CD8-positive, alpha-beta memory T cell (primary cell): ENCODE measurements at regions not wholly inside any gene's neighbourhood (a gene's known extent, or its start where the extent isn't known, plus 50 kb on each side); places are given as distances from the start of the nearest gene placed in this dataset.

Source experiments
- CTCF ChIA-PET: fragments of 350-600 bp; sonication (Branson Sonifier 250); formaldehyde crosslinking; loops from one replicate; lab custom pipeline; 2021; ENCODE audit warnings: antibody characterized with exemption; lab: Charles Lee
- POLR2A ChIA-PET: fragments of 350-600 bp; sonication (Branson Sonifier 250); formaldehyde crosslinking; loops from one replicate; lab custom pipeline; 2021; ENCODE audit warnings: antibody characterized with exemption; lab: Charles Lee
- DNase-seq, 5 donors: peaks; one replicate each; pipeline versions ENCODE4 v3.0.0 to v3.0.0-alpha.2; 2020 to 2022; ENCODE audit warnings: mixed read lengths in 1 of 5
- H3K27ac ChIP-seq: one replicate; pipeline ENCODE4 v1.7.0; 2013; ENCODE audit warnings: low read depth, mild to moderate bottlenecking, low read length, moderate library complexity
- H3K27me3 ChIP-seq: 2 replicates; pipeline ENCODE4 v1.7.0; 2013; ENCODE audit warnings: low read length, mild to moderate bottlenecking; ENCODE audit not compliant: insufficient read depth, poor library complexity, severe bottlenecking
- H3K36me3 ChIP-seq: 2 replicates; pipeline ENCODE4 v1.7.0; 2013; ENCODE audit warnings: mild to moderate bottlenecking, low read length, moderate library complexity; ENCODE audit not compliant: insufficient read depth
- H3K4me1 ChIP-seq: 2 replicates; pipeline ENCODE4 v1.7.0; 2013; ENCODE audit warnings: mild to moderate bottlenecking, low read length, moderate library complexity; ENCODE audit not compliant: insufficient read depth
- H3K4me3 ChIP-seq: 2 replicates; pipeline ENCODE4 v1.7.0; 2013; ENCODE audit warnings: mild to moderate bottlenecking, low read length
- H3K9me3 ChIP-seq: 2 replicates; pipeline ENCODE4 v1.7.0; 2013; ENCODE audit warnings: mild to moderate bottlenecking, low read length
- H3K27ac Mint-ChIP-seq, 8 donors: one replicate each; pipeline ENCODE4 v1.8.0; 2020 to 2021; ENCODE audit warnings: mixed read lengths in 8 of 8, mild to moderate bottlenecking in 6 of 8, inconsistent platforms in 3 of 8, moderate library complexity in 3 of 8
- H3K27me3 Mint-ChIP-seq, 2 donors: one replicate each; pipeline ENCODE4 v1.8.0; 2020 to 2021; ENCODE audit warnings: mixed read lengths in 2 of 2, mild to moderate bottlenecking in 1 of 2, moderate library complexity in 1 of 2
- H3K36me3 Mint-ChIP-seq, 3 donors: one replicate each; pipeline ENCODE4 v1.8.0; 2020 to 2021; ENCODE audit warnings: mixed read lengths in 3 of 3, inconsistent platforms in 1 of 3, mild to moderate bottlenecking in 1 of 3
- H3K4me1 Mint-ChIP-seq, 3 donors: one replicate each; pipeline ENCODE4 v1.8.0; 2020 to 2021; ENCODE audit warnings: mixed read lengths in 3 of 3, inconsistent platforms in 1 of 3, mild to moderate bottlenecking in 1 of 3
- H3K4me3 Mint-ChIP-seq, 7 donors: one replicate each; pipeline ENCODE4 v1.8.0; 2020 to 2021; ENCODE audit warnings: mixed read lengths in 7 of 7, mild to moderate bottlenecking in 6 of 7, moderate library complexity in 4 of 7, inconsistent platforms in 2 of 7
- H3K9me3 Mint-ChIP-seq, 5 donors: one replicate each; pipeline ENCODE4 v1.8.0; 2020 to 2022; ENCODE audit warnings: mixed read lengths in 5 of 5, mild to moderate bottlenecking in 3 of 5, moderate library complexity in 2 of 5, inconsistent platforms in 1 of 5

DNA sequence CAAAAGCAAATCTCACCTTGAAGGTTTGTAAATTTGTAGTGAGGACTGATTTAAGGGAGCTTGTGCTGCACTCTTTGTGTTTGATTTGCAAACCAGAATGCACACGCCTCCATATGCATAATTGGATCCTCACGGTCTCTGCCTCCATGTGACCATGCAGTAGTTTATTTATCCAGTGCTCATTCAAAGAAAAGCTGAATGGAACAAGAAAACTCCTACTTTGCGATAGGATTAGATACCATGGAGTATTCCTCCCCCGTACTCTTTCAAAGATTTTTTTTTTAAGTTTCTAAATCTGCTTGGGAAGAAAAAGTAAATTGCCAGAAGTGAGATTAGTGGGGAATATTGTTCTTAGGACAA lies 290.4 kb upstream of the TUT7 start:
- H3K36me3 ChIP-seq: no peaks in the 10 kb centered on the region
- no peaks in the 10 kb centered on the region for H3K27me3 Mint-ChIP-seq
- no peak for DNase-seq
- CTCF ChIA-PET: no interaction called here
- no peak overlapping the region for H3K27ac ChIP-seq
- no peak overlapping the region for H3K4me3 ChIP-seq
- no peaks in the 10 kb centered on the region for H3K27me3 ChIP-seq
- no peaks in the 10 kb centered on the region for H3K4me1 ChIP-seq
- no peaks in the 10 kb centered on the region for H3K9me3 ChIP-seq
- H3K36me3 Mint-ChIP-seq: no peaks in the 10 kb centered on the region
- no peaks in the 10 kb centered on the region for H3K9me3 Mint-ChIP-seq
- no peak overlapping the region for H3K27ac Mint-ChIP-seq
- H3K4me3 Mint-ChIP-seq: no peak overlapping the region
- POLR2A ChIA-PET: no interaction called here
- no peaks in the 10 kb centered on the region for H3K4me1 Mint-ChIP-seq

DNA sequence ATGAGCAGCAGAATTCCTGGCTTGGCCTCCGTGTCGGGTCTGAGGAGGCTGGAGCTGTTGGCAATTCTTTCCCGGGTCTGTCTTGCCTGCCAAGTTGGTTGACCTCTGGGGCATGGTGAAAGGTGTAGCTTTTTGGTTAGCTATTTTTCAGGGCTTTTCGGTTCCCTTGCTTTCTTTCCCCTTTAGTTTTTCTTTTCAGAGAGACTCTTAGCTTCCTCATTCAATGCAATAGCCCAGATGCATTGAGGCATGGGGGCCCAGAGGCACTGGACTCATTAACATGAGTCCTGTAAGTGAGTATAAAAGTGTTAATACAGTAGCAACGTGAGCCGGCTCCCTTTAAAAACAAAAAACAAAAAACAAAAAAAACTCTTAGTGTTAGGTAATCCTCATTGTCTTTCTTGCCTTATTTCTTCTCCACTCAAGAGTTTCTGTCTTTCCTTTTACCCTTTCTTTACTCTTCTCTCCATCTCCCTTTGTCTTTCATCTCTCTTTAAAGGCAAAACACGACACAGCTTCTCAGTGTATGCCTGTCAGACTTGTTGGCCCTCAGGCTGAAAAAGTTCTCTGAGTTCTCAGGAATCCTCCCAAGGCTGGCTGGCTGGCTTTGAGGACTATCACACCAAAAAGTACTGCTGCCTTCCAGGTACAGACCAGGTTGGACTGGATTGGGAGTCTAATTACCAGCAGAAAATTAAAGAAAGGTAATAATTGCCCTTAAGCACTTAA lies 289.9 kb upstream of the TUT7 start:
- no peaks in the 10 kb centered on the region for H3K9me3 Mint-ChIP-seq
- H3K27ac Mint-ChIP-seq: no peak overlapping the region
- DNase-seq: no peak
- H3K27me3 Mint-ChIP-seq: no peaks in the 10 kb centered on the region
- no peaks in the 10 kb centered on the region for H3K36me3 ChIP-seq
- no peak overlapping the region for H3K4me3 ChIP-seq
- no peak overlapping the region for H3K27ac ChIP-seq
- POLR2A ChIA-PET: no interaction called here
- no peak overlapping the region for H3K4me3 Mint-ChIP-seq
- no peaks in the 10 kb centered on the region for H3K4me1 ChIP-seq
- no peaks in the 10 kb centered on the region for H3K9me3 ChIP-seq
- no peaks in the 10 kb centered on the region for H3K36me3 Mint-ChIP-seq
- CTCF ChIA-PET: no interaction called here
- no peaks in the 10 kb centered on the region for H3K4me1 Mint-ChIP-seq
- no peaks in the 10 kb centered on the region for H3K27me3 ChIP-seq

DNA sequence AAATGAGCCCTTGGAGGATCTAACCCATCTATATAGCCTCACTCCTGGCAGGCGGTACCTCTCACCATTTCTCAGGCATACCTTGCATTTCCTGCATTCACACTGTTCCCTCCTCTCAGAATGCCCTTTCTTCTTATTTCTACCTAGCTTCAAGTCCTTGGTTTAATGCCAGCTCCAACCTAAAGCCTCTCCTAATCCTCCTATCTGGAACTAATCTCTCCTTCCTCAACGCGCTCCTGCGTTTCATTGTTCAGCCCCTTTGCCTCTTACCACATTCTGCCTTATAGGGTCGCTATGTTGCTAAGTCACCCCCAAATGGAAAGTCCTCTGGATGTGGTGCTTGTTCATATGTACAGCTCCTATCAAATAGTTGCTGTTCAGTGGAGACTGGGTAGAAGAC lies 288.5 kb upstream of the TUT7 start:
- no peak for DNase-seq
- H3K4me3 Mint-ChIP-seq: no peak overlapping the region
- Histone ChIP-seq H3K4me1 (no peaks in the 10 kb centered on the region), H3K4me3 (no peak overlapping the region), H3K27ac (no peak overlapping the region), H3K9me3 (no peaks in the 10 kb centered on the region), H3K27me3 (no peaks in the 10 kb centered on the region), H3K36me3 (no peaks in the 10 kb centered on the region)
- no peaks in the 10 kb centered on the region for H3K27me3 Mint-ChIP-seq
- no peak overlapping the region for H3K27ac Mint-ChIP-seq
- H3K4me1 Mint-ChIP-seq: no peaks in the 10 kb centered on the region
- no peaks in the 10 kb centered on the region for H3K9me3 Mint-ChIP-seq
- H3K36me3 Mint-ChIP-seq: no peaks in the 10 kb centered on the region
- CTCF ChIA-PET: no interaction called here
- POLR2A ChIA-PET: no interaction called here

DNA sequence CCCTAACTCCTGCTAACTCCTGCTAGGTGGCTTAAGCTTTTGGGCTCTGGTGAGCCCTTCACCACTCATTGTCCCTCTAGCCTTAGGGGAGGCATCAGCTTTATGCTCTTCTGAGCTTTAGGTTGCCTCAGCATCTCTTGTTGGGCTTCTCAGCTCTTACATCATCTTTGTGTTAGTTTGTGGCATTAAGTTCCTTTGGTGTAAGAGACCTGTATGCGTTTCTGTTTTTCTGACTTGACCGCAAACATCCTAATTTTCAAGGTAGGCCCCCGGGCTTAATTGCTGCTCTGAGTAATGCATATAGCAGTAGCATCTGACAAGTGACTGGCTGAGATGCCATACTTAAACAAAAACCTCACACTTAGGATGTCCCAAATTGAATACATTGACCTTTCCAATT lies 287.8 kb upstream of the TUT7 start:
- Histone ChIP-seq H3K27ac (no peak overlapping the region), H3K27me3 (no peaks in the 10 kb centered on the region), H3K9me3 (no peaks in the 10 kb centered on the region), H3K4me3 (no peak overlapping the region), H3K36me3 (no peaks in the 10 kb centered on the region), H3K4me1 (no peaks in the 10 kb centered on the region)
- Mint-ChIP-seq H3K27ac (peak overlapping the region in 1 of 8 donors; percentile 26), H3K27me3 (peaks cover 0 to 6% of the 10 kb centered on the region in 2 donors), H3K4me1 (no peaks in the 10 kb centered on the region), H3K9me3 (no peaks in the 10 kb centered on the region), H3K36me3 (no peaks in the 10 kb centered on the region), H3K4me3 (no peak overlapping the region)
- CTCF ChIA-PET: no interaction called here
- POLR2A ChIA-PET: no interaction called here
- DNase-seq: no peak

DNA sequence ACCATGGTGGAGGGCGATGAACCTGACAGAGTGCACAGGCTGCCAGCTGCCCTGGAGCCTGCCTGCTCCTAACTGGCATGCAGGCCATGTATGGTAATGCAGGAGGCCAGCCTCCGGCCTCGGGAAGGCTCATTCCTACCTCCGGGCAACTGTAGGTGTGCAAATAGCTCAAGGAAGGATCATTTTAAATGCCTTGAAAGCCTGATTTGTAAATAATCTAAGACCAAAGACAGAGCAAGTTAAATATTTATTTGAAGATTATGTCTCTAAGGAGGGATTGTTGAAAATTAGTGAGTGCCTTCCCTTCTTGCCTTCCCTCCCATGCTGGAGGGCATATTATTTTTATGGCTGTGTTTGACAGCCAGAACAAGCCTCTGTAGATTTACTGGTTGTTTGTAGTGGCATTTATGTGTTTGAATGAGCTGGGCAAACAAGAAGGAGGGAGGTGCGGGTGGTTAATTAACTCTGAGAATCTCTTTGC lies 285.7 kb upstream of the TUT7 start:
- Mint-ChIP-seq H3K4me1 (no peaks in the 10 kb centered on the region), H3K36me3 (no peaks in the 10 kb centered on the region), H3K27me3 (peaks cover 7 to 21% of the 10 kb centered on the region in 2 donors), H3K9me3 (no peaks in the 10 kb centered on the region), H3K4me3 (no peak overlapping the region), H3K27ac (no peak overlapping the region)
- H3K27ac ChIP-seq: no peak overlapping the region
- no peaks in the 10 kb centered on the region for H3K9me3 ChIP-seq
- DNase-seq: no peak
- ChIA-PET CTCF (no interaction called here), POLR2A (no interaction called here)
- H3K4me3 ChIP-seq: no peak overlapping the region
- no peaks in the 10 kb centered on the region for H3K4me1 ChIP-seq
- H3K27me3 ChIP-seq: no peaks in the 10 kb centered on the region
- H3K36me3 ChIP-seq: no peaks in the 10 kb centered on the region

DNA sequence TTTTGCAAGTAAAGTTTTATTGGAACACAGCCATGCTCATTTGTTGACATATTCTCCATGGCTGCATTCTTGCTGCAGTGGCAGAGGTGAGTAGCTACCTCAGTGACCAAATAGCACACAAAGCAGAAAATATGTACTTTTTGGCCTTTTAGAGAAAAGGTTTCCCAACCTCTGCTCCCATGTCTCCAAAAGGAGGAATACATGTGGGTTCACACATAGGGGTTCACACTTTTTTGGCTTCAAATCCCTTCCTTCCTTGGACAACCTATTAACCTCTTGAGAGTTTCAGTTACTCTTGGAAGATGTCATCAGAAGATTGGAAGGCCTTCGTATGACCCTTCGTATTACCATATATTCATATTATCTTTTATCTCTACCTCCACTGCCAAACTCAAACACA lies 285.1 kb upstream of the TUT7 start:
- no peak overlapping the region for H3K4me3 Mint-ChIP-seq
- Histone ChIP-seq H3K9me3 (no peaks in the 10 kb centered on the region), H3K27me3 (no peaks in the 10 kb centered on the region), H3K36me3 (no peaks in the 10 kb centered on the region), H3K4me3 (no peak overlapping the region), H3K4me1 (no peaks in the 10 kb centered on the region), H3K27ac (no peak overlapping the region)
- peaks cover 7 to 28% of the 10 kb centered on the region in 2 donors for H3K27me3 Mint-ChIP-seq
- ChIA-PET POLR2A (no interaction called here), CTCF (no interaction called here)
- H3K27ac Mint-ChIP-seq: no peak overlapping the region
- DNase-seq: no peak
- no peaks in the 10 kb centered on the region for H3K36me3 Mint-ChIP-seq
- no peaks in the 10 kb centered on the region for H3K9me3 Mint-ChIP-seq
- H3K4me1 Mint-ChIP-seq: no peaks in the 10 kb centered on the region

DNA sequence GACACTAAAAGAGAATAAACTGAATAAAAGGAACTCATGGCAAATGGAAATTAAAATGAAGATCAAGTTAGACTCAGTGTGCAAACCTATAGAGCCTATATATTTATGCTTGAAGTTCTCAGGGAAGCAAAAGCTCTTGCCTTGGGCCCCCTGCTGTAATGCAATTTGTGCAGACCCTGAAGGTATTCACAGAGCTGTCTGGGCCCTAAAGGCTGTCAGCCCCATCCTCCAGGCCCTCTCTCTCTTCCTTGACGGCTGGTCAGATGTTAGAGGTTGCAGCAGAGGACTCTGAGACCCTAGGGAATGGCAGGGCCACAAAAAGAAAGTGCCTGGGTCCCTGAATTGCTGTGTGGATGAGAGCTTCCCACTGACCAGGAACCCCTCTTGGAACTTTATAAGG lies 283.9 kb upstream of the TUT7 start:
- Histone ChIP-seq H3K4me1 (no peaks in the 10 kb centered on the region), H3K27me3 (no peaks in the 10 kb centered on the region), H3K4me3 (no peak overlapping the region), H3K36me3 (no peaks in the 10 kb centered on the region), H3K9me3 (no peaks in the 10 kb centered on the region), H3K27ac (no peak overlapping the region)
- peaks cover 8 to 38% of the 10 kb centered on the region in 2 donors for H3K27me3 Mint-ChIP-seq
- H3K9me3 Mint-ChIP-seq: no peaks in the 10 kb centered on the region
- no peak overlapping the region for H3K27ac Mint-ChIP-seq
- H3K36me3 Mint-ChIP-seq: no peaks in the 10 kb centered on the region
- H3K4me3 Mint-ChIP-seq: no peak overlapping the region
- H3K4me1 Mint-ChIP-seq: no peaks in the 10 kb centered on the region
- CTCF ChIA-PET: no interaction called here
- POLR2A ChIA-PET: no interaction called here
- DNase-seq: no peak

DNA sequence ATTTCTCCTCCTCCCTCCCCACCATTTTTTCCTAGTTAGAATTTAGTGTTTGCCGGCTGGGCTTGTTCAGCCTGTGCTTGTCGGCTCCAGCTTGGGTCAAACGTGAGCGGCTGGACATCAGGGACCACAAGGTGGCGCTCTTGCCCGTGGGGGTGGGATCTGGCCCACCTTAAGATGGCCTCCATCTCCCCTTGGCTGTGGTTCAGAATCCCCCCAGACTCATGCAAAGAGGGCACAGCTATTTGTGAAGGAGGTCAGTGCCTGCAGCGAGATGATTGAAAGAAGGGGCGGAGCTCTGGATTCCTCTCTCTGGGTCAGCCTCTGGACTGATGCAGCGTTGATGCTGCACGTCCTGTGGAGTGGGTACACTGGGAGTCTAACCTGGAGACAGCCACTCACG lies 283.3 kb upstream of the TUT7 start:
- H3K36me3 ChIP-seq: no peaks in the 10 kb centered on the region
- POLR2A ChIA-PET: no interaction called here
- H3K27ac Mint-ChIP-seq: no peak overlapping the region
- DNase-seq: no peak
- H3K9me3 Mint-ChIP-seq: no peaks in the 10 kb centered on the region
- H3K9me3 ChIP-seq: no peaks in the 10 kb centered on the region
- H3K4me3 Mint-ChIP-seq: no peak overlapping the region
- H3K4me1 ChIP-seq: no peaks in the 10 kb centered on the region
- peaks cover 8 to 38% of the 10 kb centered on the region in 2 donors for H3K27me3 Mint-ChIP-seq
- no peak overlapping the region for H3K27ac ChIP-seq
- CTCF ChIA-PET: no interaction called here
- no peaks in the 10 kb centered on the region for H3K27me3 ChIP-seq
- H3K4me1 Mint-ChIP-seq: no peaks in the 10 kb centered on the region
- H3K4me3 ChIP-seq: no peak overlapping the region
- H3K36me3 Mint-ChIP-seq: no peaks in the 10 kb centered on the region
